ENCODE measurements at regions not wholly inside any gene's neighbourhood (a gene's known extent, or its start where the extent isn't known, plus 50 kb on each side); places are given as distances from the start of the nearest gene placed in this dataset.

GRCh38 chr22:44383652-44384562 is 71.2 kb upstream of the SHISAL1 start:
- TF ChIP-seq CTCF (optimal IDR thresholded peaks at IDR 0.05 in 1 of 3, IDR thresholded peaks at IDR 0.05 in 1 of 3, conservative IDR thresholded peaks at IDR 0.05 in 1 of 3; ENCODE audit: extremely low read depth in 1 of 3, insufficient read depth in 2 of 3, low read length in 3 of 3) (no peak), EZH2 (IDR thresholded peaks at IDR 0.05; ENCODE audit: low read length) (no peak)
